NCI-H2081 (cell line): ENCODE measurements at regions not wholly inside any gene's neighbourhood (a gene's known extent, or its start where the extent isn't known, plus 50 kb on each side); places are given as distances from the start of the nearest gene placed in this dataset.
A peak's percentile ranks its signal among the peaks of the same experiment; 100 is the strongest.
"Not testable (repeated sequence)": the region's sequence is repeated elsewhere in the genome, so short reads cannot be mapped to it uniquely, and the experiment has no call there.

ENCODE experiments used
- DNase-seq, 2 experiments: peaks; one replicate each; lab custom pipeline; 2025; lab: John Stamatoyannopoulos, UW

DNA sequence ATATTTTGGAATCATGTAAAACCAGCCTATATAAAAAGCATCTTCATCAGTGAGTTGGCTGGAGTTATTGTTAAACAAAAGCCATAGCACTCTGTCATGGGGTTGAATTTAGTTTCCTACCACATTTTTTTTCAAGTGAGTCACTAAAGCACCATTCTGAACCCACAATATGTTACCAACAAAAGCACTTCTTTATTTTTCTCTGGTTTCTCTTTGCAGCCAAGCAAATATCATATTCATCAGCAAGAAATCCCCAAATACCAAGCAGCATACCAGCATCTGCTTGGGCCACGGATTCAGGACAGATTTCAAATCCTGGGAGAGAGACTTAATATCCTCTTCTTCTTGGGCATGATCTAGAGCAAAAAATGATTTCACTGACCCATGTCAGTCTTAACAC is 441.4 kb downstream of the BCKDHB start:
- DNase-seq, result no peak

DNA sequence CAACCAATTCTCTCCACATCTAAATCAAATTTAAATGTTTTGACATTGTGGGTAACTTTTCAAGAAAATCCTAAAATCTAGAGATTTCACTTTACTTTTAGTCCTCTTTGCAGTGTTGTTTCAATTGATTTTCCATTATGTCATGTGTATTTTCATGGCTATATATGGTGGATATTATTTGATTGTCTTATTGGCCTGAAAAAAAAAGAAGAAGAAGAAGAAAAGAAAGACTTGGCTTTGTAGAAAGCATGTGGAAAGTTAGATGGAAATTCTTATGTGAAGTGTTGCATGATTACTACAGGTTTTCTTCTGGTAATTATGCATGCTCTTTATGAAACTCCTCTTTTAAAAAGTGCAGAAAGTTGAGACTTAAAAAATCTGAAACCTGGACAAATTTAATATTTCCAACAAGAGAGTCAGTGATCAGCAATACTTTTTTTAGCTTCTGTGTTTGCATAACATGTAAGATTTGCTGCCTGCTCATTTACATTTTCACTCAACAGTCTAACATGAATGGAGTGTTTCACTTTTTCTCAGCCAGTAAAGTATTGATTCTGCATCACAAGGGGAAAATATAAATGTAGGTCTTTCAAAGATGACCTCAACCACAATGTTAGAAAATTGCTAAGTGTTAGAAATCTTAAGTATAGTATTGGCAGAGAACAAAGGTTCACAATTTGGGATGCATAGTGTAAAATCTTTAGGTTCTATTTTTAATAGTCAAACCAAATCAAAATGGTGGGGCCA is 438.7 kb downstream of the BCKDHB start:
- DNase-seq, result no peak

DNA sequence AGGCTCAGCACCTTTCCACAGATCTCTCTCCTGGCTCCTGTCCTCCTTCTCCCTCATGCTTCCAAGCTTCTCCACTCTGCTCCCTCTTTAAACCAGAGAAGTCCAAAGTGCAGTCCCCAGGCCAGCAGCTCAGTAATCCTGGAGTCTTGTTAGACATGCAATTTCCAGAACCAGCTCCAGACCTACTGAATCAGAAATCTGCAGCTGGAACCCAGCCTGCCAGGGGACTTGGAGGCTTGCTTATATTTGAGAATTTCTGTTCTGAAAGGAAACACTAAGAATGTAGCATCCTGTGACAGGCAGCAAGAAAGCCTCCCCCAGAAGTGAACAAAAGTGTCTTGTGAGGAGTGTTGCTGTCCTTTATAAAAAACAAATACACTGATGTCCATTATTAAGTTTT is 438.1 kb downstream of the BCKDHB start:
- DNase-seq, result no peak

DNA sequence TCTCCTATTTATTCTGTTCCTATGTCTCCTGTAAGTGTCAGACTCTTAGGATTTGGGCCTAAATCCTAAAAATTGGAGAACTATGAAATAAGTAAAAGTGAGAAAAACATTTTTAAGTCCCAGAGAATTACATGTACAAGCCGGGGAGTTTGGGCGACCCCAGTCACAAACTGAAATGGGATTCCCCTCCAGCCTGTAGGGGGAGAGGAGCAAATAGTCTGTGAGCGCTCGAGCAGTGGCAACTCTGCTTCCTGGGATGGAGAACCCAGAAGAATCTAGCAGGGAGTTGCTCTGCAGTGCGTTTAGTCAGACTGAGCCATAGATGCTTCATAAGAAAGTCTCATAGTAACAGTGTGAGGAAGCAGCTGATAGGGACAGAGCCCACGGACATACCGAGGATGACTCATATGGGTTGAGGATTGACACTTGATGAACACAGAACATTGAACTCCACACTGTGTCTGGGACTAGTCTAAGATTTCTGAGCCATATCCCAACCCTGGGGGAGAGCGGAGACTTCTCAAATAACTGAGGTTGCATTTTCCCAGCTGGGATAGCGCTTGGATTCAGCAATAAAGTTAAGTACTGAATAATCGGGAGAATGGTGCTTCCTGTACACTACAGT is 437.2 kb downstream of the BCKDHB start:
- no peak for DNase-seq

DNA sequence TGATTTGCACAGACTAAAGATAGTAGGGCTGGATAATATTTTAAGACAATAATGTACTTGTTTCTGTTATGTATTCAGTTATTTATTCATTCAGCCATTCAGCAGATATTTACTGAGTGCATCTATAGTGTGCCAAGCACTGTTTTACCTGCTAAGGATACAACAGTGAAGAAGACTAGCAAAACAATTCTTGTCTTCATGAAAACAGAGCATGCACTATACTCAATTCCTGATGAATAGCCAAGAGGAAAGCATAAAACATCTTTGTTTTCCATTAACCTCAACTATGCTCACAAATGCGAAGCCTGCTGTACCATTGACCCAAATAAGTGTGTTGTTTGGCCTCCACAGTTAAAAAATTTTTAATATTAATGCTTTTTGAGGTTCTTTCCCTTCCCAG is 436.7 kb downstream of the BCKDHB start:
- no peak for DNase-seq

DNA sequence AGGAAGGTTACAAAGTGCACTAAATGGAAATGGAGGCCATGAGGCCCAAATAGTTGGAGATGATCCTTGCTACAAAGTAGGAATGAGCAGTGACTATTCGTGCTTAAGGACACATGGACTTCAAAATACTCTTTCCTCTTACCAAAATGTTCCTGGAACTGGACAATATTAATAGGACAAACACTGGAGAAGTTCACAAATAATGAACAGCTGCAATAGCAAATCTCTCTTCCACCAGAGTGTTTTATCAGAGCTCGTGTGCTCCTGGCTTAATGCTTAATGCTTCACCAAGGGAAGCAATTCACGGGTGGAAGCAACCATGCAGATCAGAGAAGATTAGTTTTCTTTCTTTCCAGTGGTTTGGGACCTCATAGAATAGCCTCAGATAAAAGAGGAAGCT is 435.4 kb downstream of the BCKDHB start:
- DNase-seq, result no peak

DNA sequence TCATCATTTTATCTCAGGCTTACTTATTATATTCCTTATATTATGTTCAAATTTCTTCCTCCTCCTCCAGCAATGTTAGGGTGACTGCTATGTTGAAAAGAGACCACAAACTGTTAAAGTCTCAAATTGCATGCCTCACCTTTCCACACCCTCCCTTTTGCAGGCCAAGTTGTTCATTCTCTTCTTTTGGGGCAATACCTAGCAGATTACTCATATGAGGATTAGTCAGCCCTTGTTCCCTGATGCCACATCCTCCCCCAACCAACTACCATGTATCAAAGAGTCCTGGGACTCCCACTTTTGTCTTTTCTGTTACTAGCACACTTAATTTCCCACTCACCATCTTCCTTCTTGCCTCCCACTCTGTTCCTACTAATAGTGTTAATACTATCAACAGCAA is 434.7 kb downstream of the BCKDHB start:
- DNase-seq, result no peak

DNA sequence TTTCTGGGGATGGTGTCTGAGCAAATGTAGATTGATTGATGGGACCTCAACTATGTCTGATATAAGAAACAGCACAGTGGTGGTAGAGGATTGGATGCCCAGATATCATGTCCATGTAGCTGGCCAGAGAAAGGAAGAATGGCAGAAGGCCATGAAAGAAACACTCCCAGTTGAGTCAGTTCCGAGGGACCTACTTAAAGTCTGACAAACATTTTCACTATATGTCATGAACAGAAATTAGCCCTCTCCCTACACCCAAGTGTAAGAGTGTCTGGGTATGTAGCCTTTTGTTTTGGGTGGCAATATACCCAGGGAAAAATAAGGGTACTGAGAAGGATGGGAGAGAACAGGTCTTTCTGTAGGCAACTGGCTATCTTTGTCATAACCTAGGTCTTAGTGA is 434.2 kb downstream of the BCKDHB start:
- DNase-seq, result no peak

DNA sequence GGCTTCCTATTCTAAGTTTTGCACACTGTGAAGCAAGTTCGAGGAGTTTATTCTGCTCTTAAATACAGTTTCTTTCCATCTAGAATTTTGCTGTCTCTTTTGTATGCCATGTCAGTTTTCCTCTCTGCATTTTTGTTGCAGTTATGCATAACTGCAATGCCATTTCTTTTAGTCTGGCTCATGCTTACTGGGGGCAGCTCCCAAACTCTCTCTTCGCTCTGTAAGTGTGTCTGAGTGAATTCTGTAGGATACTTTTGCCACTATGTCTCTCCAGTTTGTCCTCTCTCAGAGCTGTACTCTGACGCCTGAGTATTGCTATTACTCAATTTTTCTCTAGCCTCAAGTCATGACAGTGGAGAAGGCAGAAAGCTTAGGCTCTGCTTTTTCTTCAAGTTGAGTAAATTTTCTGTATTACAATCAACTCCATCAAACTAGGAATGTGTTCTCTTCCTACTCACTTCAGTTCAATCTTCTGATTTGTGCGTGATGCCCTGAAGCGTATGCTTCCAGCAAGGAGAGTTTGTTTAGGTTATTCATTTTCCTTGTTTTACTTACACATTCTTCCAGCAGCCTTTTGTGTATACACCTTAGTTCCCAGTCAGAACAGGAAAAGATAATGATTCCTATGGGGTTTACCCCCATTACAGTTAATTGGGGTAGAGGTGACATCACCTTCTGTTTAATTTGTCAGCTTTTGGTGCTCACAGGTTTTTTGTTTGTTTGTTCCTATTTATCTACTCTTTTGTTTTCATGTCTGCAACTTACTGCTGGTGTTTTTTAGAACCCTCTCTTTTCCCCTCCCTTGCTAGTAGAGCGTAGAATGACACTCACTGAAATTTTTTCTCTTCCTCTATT is 430.9 kb downstream of the BCKDHB start:
- no peak for DNase-seq

DNA sequence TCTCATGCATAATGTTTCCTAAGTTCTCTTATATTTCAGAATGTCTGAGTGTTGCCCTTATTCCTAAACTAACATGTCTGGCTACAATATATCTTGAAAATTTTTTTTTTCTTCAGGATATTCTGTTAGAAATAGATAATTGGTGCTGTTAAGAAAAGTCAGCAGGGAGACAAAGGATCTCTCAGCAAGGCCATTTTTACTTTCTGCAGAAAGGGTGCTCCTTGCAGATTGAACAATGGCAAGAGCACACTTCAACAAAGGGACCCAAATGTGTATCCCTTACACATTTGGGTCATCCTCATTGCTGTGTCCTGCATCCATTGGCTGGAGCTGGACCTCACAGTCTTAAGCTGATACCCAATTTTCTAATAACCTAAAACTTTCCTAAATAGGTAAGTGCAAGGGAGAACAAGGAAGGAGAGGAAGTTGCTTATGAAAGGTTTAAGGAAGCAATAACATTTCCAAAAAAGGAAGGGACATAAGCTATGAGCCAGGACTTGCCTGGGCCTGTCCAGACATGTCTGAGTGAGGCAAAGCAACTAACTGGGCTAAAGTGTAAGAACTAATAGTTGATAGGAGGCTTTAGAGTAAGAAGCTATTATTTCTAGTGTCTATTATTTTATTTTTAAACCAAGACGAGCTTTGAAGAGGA is 429.6 kb downstream of the BCKDHB start:
- no peak for DNase-seq

DNA sequence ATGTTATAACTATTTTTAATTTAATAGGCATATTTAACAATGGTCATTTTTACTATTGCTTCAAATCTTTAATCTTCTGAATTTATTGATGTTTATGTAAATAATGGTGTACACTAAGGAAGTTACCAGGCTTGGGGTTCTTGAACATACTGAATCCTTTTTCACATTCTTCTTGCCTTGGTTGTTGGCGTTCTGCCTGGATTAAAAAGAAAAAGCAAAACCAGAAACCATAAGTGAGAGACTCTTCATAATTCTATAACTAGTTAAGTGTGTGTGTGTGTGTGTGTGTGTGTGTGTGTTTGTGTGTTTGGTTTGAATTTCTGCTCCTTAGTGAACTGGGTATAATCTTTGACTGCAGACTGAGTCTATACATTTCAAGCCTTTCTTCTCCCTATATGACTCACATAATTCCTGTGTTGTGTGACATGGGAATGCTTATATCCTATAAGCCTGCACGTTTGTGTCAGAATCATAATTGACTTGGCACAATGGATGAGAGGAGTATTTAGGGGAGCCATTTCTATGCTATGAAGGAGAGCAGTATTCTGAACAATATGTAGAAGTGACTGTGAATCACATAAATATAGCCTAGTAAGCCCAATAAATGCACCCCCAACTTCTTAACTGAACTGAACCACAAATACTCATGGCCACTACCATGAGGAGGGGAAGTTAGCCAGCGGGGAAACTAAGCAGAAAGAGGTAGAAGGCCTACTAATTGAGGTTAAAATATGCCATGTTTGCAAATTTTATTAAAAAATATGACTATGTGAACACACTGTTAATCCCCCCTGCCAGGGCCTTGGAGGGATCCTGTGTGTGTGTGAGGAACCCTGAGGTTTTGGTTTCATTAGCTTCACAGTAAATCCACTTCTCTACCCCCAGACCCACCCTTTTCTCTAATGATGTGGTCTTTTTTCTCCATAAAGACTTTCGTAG is 425.5 kb downstream of the BCKDHB start:
- no peak for DNase-seq

DNA sequence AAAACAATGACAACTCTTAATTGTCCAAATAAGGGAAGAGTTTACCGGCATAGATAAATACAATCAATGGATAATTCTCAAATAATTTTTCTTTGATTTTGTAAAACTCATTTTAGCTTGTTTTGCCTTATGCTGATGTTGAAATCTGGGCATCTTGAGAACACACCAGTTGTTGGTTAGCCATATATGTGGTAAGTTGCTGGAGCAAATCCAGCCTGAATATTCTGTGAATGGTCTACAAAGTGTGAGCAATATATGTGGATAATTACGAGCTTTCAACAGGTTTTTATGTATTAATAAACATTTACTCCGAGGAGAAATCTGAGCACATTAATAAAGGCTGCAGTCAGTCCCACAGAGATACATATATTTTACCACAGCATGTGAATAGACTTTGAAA is 423.6 kb downstream of the BCKDHB start:
- DNase-seq, result no peak

DNA sequence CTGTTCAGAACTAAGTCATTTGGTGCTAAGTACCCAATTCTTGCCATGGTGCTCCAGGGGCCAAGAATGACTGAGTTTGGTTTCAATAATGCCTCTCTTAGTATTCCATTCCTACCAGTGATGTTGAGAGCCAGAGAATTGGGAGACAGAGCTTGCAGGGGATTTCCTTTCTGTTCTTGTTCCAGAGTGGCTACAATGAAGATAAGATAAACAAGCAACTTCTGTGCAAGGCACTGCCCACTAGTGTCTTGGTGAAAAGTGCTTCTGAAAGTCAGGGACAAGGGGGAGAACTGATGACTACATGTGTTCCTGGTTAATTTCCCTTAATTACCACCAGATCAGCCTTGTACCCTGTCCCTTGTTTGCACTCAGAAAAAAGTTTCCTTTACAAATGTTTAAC is 421.6 kb downstream of the BCKDHB start:
- no peak for DNase-seq

DNA sequence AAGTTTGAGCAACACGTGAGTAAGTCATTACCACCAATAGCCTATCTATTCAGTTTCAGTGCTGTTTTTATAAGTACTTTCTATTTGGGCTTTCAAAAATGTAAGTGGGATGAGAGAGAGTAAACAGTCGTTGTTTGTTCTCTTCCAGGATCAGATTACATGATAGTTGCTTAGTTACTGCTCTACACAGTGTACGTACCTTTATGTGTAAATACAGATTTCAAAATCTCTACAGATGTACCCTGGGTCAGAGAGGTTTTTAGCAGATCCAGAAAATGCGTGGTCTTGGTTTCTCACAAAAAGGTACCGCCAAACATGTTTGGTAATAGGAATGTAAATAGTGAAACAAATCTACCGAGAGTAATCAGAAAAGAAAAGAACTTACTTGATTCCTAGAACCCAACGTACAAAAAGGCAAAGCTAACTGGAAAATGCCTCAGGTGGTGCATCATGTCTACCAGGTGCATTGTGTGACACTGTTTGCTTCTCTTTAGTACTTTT is 421.1 kb downstream of the BCKDHB start:
- DNase-seq, result peak; percentile 35 to 78

DNA sequence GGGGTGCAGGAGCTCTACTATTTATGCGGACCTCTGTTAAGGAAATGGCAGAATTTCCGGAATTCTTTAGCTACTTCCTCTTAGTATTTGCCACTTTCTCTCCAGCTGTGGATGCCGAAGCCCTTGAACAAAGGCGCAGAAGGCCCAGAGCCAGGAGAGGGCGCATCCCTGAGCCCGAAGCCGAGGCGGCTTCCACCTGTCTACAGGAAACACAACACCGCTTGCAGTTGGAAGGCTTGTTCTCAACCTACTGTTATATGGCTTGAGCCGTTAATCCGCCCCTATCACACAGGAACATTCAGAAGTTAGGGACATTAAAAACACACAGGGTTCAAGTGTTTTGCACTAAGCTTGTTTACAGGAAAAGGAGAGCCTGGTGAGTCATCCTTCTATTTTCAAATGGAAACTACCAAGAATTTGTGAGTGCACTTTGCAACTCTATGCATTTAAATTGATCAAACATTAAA is 417.1 kb downstream of the BCKDHB start:
- DNase-seq, result no peak

DNA sequence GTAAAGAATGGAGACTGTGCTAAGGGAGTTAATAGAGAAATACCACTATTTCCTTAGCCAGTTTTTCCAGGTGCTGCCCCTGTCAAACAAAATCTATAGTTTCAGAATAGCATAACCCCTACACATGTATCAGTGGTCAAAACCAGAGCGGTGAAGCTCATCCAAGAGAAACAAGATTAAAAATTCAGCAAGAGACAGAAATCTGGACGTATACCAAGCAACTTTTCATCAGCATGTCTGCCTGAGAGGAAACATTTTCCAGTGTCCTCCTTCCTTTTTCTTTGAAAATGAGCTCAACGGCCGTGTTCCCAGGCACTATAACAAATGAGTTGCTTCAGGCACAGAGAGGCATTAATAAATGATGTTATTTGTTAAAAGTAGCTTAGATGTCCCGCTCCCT is 416.5 kb downstream of the BCKDHB start:
- DNase-seq, result no peak

DNA sequence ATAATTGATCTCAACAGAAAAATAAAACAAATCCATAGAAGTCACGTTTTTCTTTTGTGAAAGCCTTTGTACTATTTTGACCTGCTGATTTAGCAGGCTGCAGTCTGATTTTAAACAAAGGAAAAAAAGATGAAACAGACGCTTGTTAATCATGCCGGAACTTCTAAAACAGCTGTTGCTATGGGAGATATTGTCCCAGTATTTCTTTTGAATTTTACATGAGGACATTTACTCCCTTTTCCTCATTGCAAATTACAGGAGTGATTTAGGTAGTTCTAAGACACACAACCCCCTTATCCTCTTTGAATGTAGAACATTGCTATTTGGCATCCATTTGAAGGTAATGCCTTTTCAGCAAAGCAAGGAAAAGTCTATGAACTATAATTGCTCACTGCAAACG is 416.1 kb downstream of the BCKDHB start:
- no peak for DNase-seq

DNA sequence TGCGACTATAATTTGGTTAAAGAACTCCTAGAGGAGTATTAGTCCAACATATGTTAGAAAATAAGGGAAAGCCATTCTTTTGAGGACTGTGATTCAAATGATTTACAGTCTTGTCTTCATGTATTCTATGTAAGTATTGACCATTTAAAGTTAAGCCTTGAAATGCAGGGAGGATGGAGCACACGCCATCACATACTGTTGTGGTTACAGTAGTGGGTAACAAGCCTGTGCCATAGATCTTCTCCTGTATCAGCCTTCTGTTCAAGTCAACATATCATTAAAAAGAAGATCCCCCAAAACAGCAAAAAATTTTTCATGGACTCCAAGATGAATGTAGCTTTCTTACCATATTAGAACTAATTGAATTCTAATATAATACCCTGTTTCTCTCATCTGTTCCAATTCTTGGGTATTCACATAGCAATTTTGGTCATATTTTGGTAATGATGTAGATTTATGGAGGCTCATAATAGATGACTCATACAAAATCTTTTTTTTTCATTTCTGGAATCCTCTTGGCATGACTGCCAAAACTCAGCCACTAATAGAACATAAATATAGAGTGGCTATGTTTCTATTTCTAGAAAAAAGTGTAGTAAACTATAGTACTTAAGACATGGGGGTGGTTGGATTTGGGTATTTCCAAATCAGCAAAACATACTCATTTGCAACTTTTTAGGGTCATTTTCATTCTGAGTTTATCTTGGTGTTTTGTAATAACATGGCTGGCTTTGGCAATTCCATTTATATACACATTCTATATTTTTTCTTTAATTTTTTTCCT is 413.5 kb downstream of the BCKDHB start:
- no peak for DNase-seq

DNA sequence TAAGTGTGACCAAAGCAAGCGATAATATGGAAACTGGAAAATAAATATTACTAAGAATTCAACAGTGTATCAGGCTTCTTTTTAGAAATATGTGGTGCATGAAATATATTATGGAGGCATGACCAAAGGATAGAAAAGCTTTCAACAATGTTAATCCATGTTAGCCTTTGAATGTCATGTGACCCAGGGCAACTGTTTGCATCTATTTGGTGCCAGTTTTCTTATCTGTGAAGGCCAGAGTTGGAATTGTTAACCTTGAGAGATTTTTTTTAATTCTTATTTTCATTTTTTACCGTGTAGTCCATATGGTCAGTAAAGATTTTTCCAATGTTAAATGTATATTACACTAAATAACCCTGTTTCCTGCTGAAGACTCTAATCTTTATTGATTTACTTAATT is 411.1 kb downstream of the BCKDHB start:
- DNase-seq, result no peak

DNA sequence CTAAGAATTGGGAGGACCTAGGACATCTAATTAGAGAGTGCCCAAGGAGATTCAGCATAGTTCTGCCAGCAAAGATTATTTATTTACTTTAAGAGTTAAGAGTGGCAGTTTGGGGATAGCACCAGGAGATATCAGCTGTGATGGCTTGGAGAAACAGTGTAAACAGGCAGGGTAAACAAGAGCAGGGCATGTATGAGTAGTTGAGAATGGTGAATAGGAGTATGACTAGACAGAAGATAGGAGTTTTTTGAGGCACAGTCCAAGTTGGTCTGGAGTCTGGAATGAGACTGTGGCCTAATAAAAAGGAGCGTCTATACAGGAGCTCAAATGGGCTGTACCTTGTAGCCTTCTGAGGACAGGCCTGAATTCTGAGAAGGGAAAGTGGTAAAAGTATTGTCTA is 404.1 kb downstream of the BCKDHB start:
- DNase-seq, result not testable (repeated sequence)
